IMR-90 (cell line): ENCODE measurements at regions not wholly inside any gene's neighbourhood (a gene's known extent, or its start where the extent isn't known, plus 50 kb on each side); places are given as distances from the start of the nearest gene placed in this dataset.
A peak's percentile ranks its signal among the peaks of the same experiment; 100 is the strongest.

ENCODE experiments used
- ATAC-seq: fragments of 200-7000 bp; cut with Tn5 transposase; 2 replicates; pipeline ENCODE4 v1.9.1; 2020; ENCODE audit warnings: low read depth, mild to moderate bottlenecking, moderate library complexity
- BruUV-seq: library from RNA; stranded (reverse); fragments of 400-500 nt; replicated peaks from 2 replicates; lab custom pipeline; 2021; lab: Mats Ljungman, UMichigan
- CTCF ChIA-PET: fragments of 300-600 bp; formaldehyde crosslinking; extraction: SDS; loops from one replicate; lab custom pipeline; 2021; ENCODE audit warnings: antibody characterized with exemption; lab: Yijun Ruan, JAX
- POLR2A ChIA-PET: fragments of 300-600 bp; sonication (Branson Sonifier 250); formaldehyde crosslinking; loops from one replicate; lab custom pipeline; 2022; ENCODE audit warnings: antibody characterized with exemption; ENCODE audit not compliant: unreplicated experiment; lab: Charles Lee
- DNase-seq: peaks from one replicate; pipeline ENCODE4 v3.0.0; 2013
- H2AFZ ChIP-seq: replicated peaks from 2 replicates; pipeline ENCODE3; 2013; ENCODE audit warnings: low read length, mild to moderate bottlenecking; ENCODE audit not compliant: poor library complexity
- H2AK5ac ChIP-seq: 2 replicates; pipeline ENCODE4 v1.6.1; 2013; ENCODE audit warnings: low read depth, low read length, inconsistent platforms
- H2AK9ac ChIP-seq: replicated peaks from 2 replicates; pipeline ENCODE3; 2013; ENCODE audit warnings: mild to moderate bottlenecking, low read depth, low read length, moderate library complexity; ENCODE audit not compliant: poor library complexity
- H2BK120ac ChIP-seq: 2 replicates; pipeline ENCODE4 v1.6.1; 2013; ENCODE audit warnings: low read depth, low read length, inconsistent platforms
- H2BK15ac ChIP-seq: 3 replicates; pipeline ENCODE4 v1.6.1; 2013; ENCODE audit warnings: low read depth, low read length, inconsistent platforms
- H2BK20ac ChIP-seq: 2 replicates; pipeline ENCODE4 v1.6.1; 2013; ENCODE audit warnings: low read depth, mild to moderate bottlenecking, inconsistent platforms, low read length, moderate library complexity
- H2BK5ac ChIP-seq: 2 replicates; pipeline ENCODE4 v1.6.1; 2013; ENCODE audit warnings: mild to moderate bottlenecking, low read depth, low read length, inconsistent platforms; ENCODE audit not compliant: poor library complexity, severe bottlenecking
- H3K14ac ChIP-seq: replicated peaks from 2 replicates; pipeline ENCODE4 v1.6.1; 2013; ENCODE audit warnings: low read depth, low read length, inconsistent platforms
- H3K18ac ChIP-seq: 2 replicates; pipeline ENCODE4 v1.6.1; 2013; ENCODE audit warnings: low read depth, low read length, control low read depth
- H3K23ac ChIP-seq: 2 replicates; pipeline ENCODE4 v1.6.1; 2013; ENCODE audit warnings: low read depth, low read length, inconsistent platforms
- H3K27ac ChIP-seq: 2 replicates; pipeline ENCODE4 v1.5.1; 2013; ENCODE audit warnings: mild to moderate bottlenecking, control low read depth, low read length; ENCODE audit not compliant: insufficient read depth
- H3K27me3 ChIP-seq: 2 replicates; pipeline ENCODE4 v1.6.1; 2013; ENCODE audit warnings: low read length; ENCODE audit not compliant: control insufficient read depth, insufficient read depth
- H3K36me3 ChIP-seq: 2 replicates; pipeline ENCODE4 v1.6.1; 2013; ENCODE audit warnings: low read length, mixed read lengths; ENCODE audit not compliant: control insufficient read depth, insufficient read depth
- H3K4ac ChIP-seq: 2 replicates; pipeline ENCODE4 v1.6.1; 2013; ENCODE audit warnings: low read depth, low read length, inconsistent platforms
- H3K4me1 ChIP-seq: 2 replicates; pipeline ENCODE4 v1.6.1; 2013; ENCODE audit warnings: low read length, mixed read lengths; ENCODE audit not compliant: control insufficient read depth, insufficient read depth
- H3K4me2 ChIP-seq: 2 replicates; pipeline ENCODE4 v1.6.1; 2013; ENCODE audit warnings: low read depth, mild to moderate bottlenecking, control low read depth, low read length, moderate library complexity
- H3K4me3 ChIP-seq: 2 replicates; pipeline ENCODE4 v1.5.1; 2013; ENCODE audit warnings: low read depth, mild to moderate bottlenecking, control low read depth, low read length, moderate library complexity; ENCODE audit not compliant: insufficient read depth
- H3K56ac ChIP-seq: 2 replicates; pipeline ENCODE4 v1.6.1; 2013; ENCODE audit warnings: low read length, inconsistent platforms; ENCODE audit not compliant: insufficient read depth; ENCODE audit errors: extremely low read depth
- H3K79me1 ChIP-seq, 2 experiments: 2 replicates each; pipeline ENCODE4 v1.6.1; 2013; ENCODE audit warnings: low read length in 2 of 2, inconsistent platforms in 1 of 2, low read depth in 1 of 2
- H3K9ac ChIP-seq: 2 replicates; pipeline ENCODE4 v1.6.1; 2013; ENCODE audit warnings: low read depth, low read length, control low read depth
- H3K9me1 ChIP-seq: 2 replicates; pipeline ENCODE4 v1.6.1; 2013; ENCODE audit warnings: low read length, inconsistent platforms; ENCODE audit not compliant: insufficient read depth
- H3K9me3 ChIP-seq: 2 replicates; pipeline ENCODE4 v1.6.1; 2013; ENCODE audit warnings: low read length; ENCODE audit not compliant: control insufficient read depth, insufficient read depth
- H4K20me1 ChIP-seq: 2 replicates; pipeline ENCODE4 v1.6.1; 2013; ENCODE audit warnings: low read length, inconsistent platforms; ENCODE audit not compliant: insufficient read depth
- H4K5ac ChIP-seq: 2 replicates; pipeline ENCODE4 v1.6.1; 2013; ENCODE audit warnings: mild to moderate bottlenecking, low read depth, low read length, control low read depth
- H4K8ac ChIP-seq, 2 experiments: 2 replicates each; pipeline ENCODE4 v1.6.1; 2013; ENCODE audit warnings: low read depth in 2 of 2, low read length in 2 of 2, control low read depth in 1 of 2, inconsistent platforms in 1 of 2
- H4K91ac ChIP-seq: 2 replicates; pipeline ENCODE4 v1.6.1; 2013; ENCODE audit warnings: low read depth, low read length, inconsistent platforms; ENCODE audit not compliant: insufficient read depth
- BHLHE40 ChIP-seq: fragments of 150-350 bp; IDR thresholded peaks from 2 replicates; pipeline ENCODE4 v1.6.1; 2016; ENCODE audit warnings: mild to moderate bottlenecking, low read depth, low read length
- CEBPB ChIP-seq: IDR thresholded peaks from 2 replicates; pipeline ENCODE4 v1.6.1; 2012; ENCODE audit warnings: low read depth, low read length, improper control_type of control experiment
- CHD1 ChIP-seq: IDR thresholded peaks from 2 replicates; pipeline ENCODE4 v1.6.1; 2012; ENCODE audit warnings: low read depth, low read length, improper control_type of control experiment
- CTCF ChIP-seq: conservative IDR thresholded peaks from 2 replicates; pipeline ENCODE4 v1.5.1; 2012; ENCODE audit warnings: mild to moderate bottlenecking, low read depth, low read length, improper control_type of control experiment
- ELK1 ChIP-seq: fragments of 150-350 bp; IDR thresholded peaks from 2 replicates; pipeline ENCODE4 v1.6.1; 2016; ENCODE audit warnings: low read depth, mild to moderate bottlenecking, low read length, moderate library complexity, borderline replicate concordance
- MAFK ChIP-seq: IDR thresholded peaks from 2 replicates; pipeline ENCODE4 v1.6.1; 2012; ENCODE audit warnings: low read depth, low read length, improper control_type of control experiment
- MAZ ChIP-seq: IDR thresholded peaks from 2 replicates; pipeline ENCODE4 v1.6.1; 2012; ENCODE audit warnings: low read depth, mild to moderate bottlenecking, low read length, improper control_type of control experiment, moderate library complexity, borderline replicate concordance
- MXI1 ChIP-seq: IDR thresholded peaks from 2 replicates; pipeline ENCODE4 v1.6.1; 2012; ENCODE audit warnings: low read depth, mild to moderate bottlenecking, low read length, moderate library complexity, borderline replicate concordance
- NFE2L2 ChIP-seq: fragments of 150-350 bp; IDR thresholded peaks from 2 replicates; pipeline ENCODE4 v1.6.1; 2016; ENCODE audit warnings: low read depth, mild to moderate bottlenecking, low read length
- POLR2A ChIP-seq: IDR thresholded peaks from 2 replicates; pipeline ENCODE4 v1.6.1; 2012; ENCODE audit warnings: mild to moderate bottlenecking, low read depth, low read length
- RAD21 ChIP-seq: IDR thresholded peaks from 2 replicates; pipeline ENCODE4 v1.6.1; 2012; ENCODE audit warnings: low read length, improper control_type of control experiment
- RCOR1 ChIP-seq: IDR thresholded peaks from 2 replicates; pipeline ENCODE4 v1.6.1; 2012; ENCODE audit warnings: mild to moderate bottlenecking, low read length, improper control_type of control experiment; ENCODE audit not compliant: insufficient replicate concordance
- SMC3 ChIP-seq: fragments of 150-350 bp; IDR thresholded peaks from 2 replicates; pipeline ENCODE4 v1.6.1; 2016; ENCODE audit warnings: low read depth, mild to moderate bottlenecking, antibody characterized with exemption, low read length, moderate library complexity
- WGBS, 2 experiments: methylation state at CpG; one replicate each; pipeline versions ENCODE4 v1.1.5 to v1.1.7; 2013; ENCODE audit warnings: missing lambda C conversion rate in 2 of 2; ENCODE audit not compliant: insufficient read length in 1 of 2; ENCODE audit errors: extremely low coverage in 2 of 2; 5-methylcytosine and 5-hydroxymethylcytosine counted together
- dilution Hi-C: fragments of 300-500 bp; cut with HindIII; formaldehyde crosslinking; loops from one replicate; pipeline ENCODE4 v1.14.3; 2018; ENCODE audit warnings: low sequenced_read_pairs; ENCODE audit not compliant: unreplicated experiment
- in situ Hi-C: fragments of 300-500 bp; cut with MboI; formaldehyde crosslinking; loops from 3 replicates; pipeline ENCODE4 v1.14.3; 2019; ENCODE audit warnings: low sequenced_read_pairs, inconsistent platforms, mixed read lengths
- intact Hi-C: fragments of 100-400 bp; cut with micrococcal nuclease; formaldehyde crosslinking; loops from 2 replicates; pipeline ENCODE4 v1.10.0; 2022

- Histone ChIP-seq H3K18ac (peak overlapping the region; percentile 1), H4K8ac (peak overlapping the region; percentile 46 to 91; a peak in 3 of 4 replicates), H3K23ac (peak overlapping the region; percentile 39), H4K91ac (peak overlapping the region; percentile 53), H2AFZ (peak overlapping the region; percentile 80), H2BK15ac (peak overlapping the region; percentile 82; the same call in 2 of the 3 replicates), H3K9ac (peak overlapping the region; percentile 2; the same call in 1 of the 2 replicates), H3K9me3 (no peaks in the 10 kb centered on the region), H3K4me2 (no peak overlapping the region), H4K5ac (peak overlapping the region; percentile 90), H3K27ac (peak overlapping the region; percentile 1; the same call in 1 of the 2 replicates), H2BK5ac (no peak overlapping the region), H3K4ac (peak overlapping the region; percentile 61), H3K4me3 (no peak overlapping the region), H3K9me1 (peaks cover 14% of the 10 kb centered on the region), H3K4me1 (peaks cover 26% of the 10 kb centered on the region), H3K56ac (no peak overlapping the region), H2AK9ac (peak overlapping the region; percentile 80), H3K27me3 (no peaks in the 10 kb centered on the region), H2BK20ac (peak overlapping the region; percentile 22), H3K36me3 (no peaks in the 10 kb centered on the region), H3K79me1 (0 out of 4 replicates have a peak, but pooled peaks cover 0 to 12% of the 10 kb centered on the region in 2 experiments), H2AK5ac (peak overlapping the region; percentile 49), H4K20me1 (no peaks in the 10 kb centered on the region), H2BK120ac (peak overlapping the region; percentile 86), H3K14ac (peak overlapping the region; percentile 76)
- in situ Hi-C loops, result no loop called here
- no peak for TF ChIP-seq NFE2L2
- no peak for TF ChIP-seq ELK1
- no peak for TF ChIP-seq POLR2A
- TF ChIP-seq RCOR1, result no peak
- TF ChIP-seq MAFK, result no peak
- TF ChIP-seq MAZ, result no peak
- TF ChIP-seq CEBPB, result no peak
- no peak for TF ChIP-seq MXI1
- TF ChIP-seq BHLHE40, result no peak
- TF ChIP-seq CHD1, result no peak
- no peak for TF ChIP-seq CTCF
- TF ChIP-seq RAD21, result no peak
- no peak for TF ChIP-seq SMC3
- dilution Hi-C loops, result no loop called here
- ATAC-seq (peak; percentile 68), DNase-seq (no peak)
- CTCF ChIA-PET, result no interaction called here
- no TSS peak for BruUV-seq
- 49% methylated on average over 3 of the region's 4 CpGs; no CpG with 5 or more reads in 1 of the 2 experiments for WGBS, 2 experiments
- intact Hi-C loops, result no loop called here
- POLR2A ChIA-PET, result no interaction called here
Observed at GRCh38 chr14:49966304-49966809, 73.5 kb downstream of the ARF6 start.
